GM21447 (cell line): ENCODE measurements at regions not wholly inside any gene's neighbourhood (a gene's known extent, or its start where the extent isn't known, plus 50 kb on each side); places are given as distances from the start of the nearest gene placed in this dataset.
"Not testable (repeated sequence)": the region's sequence is repeated elsewhere in the genome, so short reads cannot be mapped to it uniquely, and the experiment has no call there.

Source experiments
- ATAC-seq: cut with Tn5 transposase; IDR thresholded peaks from one replicate; pipeline ENCODE4 v1.9.1; 2021; ENCODE audit not compliant: unreplicated experiment

- not testable (repeated sequence) for ATAC-seq
These were observed 104.9 kb upstream of the ALDH3B2 start for GRCh38 chr11:67779189-67779875.

DNA sequence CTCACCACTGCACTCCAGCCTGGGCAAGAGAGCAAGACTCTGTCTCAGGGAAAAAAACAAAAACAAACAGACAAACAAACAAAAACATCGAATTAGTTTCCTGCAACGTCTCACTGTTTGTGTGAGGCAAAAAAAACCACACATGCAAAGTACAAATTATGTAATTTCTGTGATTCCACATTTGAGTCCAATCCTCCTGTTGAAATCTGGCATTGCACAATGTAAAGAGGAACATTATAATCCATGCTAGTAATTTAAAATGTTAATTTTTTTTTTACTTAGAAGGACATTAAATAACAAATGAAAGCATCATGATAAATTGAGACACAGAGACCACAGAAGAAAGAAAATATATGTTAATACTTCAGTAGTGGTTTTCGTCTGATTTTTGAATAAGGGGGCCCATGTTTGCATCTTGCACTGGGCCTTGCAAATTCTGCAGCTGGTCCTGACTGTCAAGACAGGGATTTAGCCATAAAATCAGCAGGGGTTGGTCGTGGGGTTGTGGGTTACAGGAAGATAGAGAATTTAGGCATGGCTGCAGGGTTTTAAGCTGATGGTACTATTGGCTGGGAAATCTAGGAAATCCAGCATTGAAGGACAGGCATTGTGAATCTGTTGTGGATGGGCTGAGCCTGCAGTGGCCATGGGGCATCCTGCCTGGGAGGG, 102.6 kb upstream of the ALDH3B2 start:
- no peak for ATAC-seq

GRCh38 chr11:67774175-67774574, 99.8 kb upstream of the ALDH3B2 start:
- ATAC-seq = not testable (repeated sequence)

GRCh38 chr11:67768001-67768730, 93.7 kb upstream of the ALDH3B2 start:
- not testable (repeated sequence) for ATAC-seq

- not testable (repeated sequence) for ATAC-seq
These were observed 86.8 kb upstream of the ALDH3B2 start for GRCh38 chr11:67761211-67761610.

- ATAC-seq = not testable (repeated sequence)
These were observed 84.9 kb upstream of the ALDH3B2 start for GRCh38 chr11:67759321-67759720.

GRCh38 chr11:67758467-67758866, 84.0 kb upstream of the ALDH3B2 start:
- not testable (repeated sequence) for ATAC-seq

DNA sequence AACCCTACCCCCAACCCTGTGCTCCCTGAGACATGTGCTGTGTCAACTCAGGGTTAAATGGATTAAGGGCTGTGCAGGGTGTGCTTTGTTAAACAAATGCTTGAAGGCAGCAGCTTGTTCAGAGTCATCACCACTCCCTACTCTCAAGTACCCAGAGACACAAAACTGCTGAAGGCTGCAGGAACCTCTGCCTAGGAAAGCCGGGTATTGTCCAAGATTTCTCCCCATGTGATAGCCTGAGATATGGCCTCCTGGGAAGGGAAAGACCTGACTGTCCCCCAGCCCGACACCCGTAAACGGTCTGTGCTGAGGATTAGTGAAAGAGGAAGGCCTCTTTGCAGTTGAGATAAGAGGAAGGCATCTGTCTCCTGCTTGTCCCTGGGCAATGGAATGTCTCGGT, 83.6 kb upstream of the ALDH3B2 start:
- ATAC-seq = not testable (repeated sequence)

GRCh38 chr11:67753820-67754219, 79.4 kb upstream of the ALDH3B2 start:
- ATAC-seq = not testable (repeated sequence)

GRCh38 chr11:67745181-67745726, 70.8 kb upstream of the ALDH3B2 start:
- ATAC-seq = no peak

DNA sequence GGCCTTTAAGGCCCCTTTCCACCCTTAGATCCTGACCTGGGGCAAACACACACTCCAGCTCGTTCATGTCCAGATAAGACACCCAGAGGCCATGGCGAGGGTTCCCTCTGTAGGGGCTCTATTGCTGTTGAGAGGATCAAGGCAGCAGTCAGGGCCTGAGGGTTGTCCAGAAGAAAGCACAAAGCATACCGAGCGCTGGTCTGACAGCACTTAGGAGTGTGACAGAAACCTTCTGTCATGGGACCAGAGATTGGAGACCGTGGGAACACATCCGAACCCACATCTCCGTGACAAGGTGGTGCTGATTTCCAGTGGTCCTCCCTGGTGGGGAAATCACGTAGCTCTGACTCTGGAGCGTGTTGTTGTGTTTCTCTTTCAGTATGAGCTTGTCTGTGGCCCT, 69.8 kb upstream of the ALDH3B2 start:
- ATAC-seq = not testable (repeated sequence)

- not testable (repeated sequence) for ATAC-seq
These were observed 63.8 kb upstream of the ALDH3B2 start for GRCh38 chr11:67738231-67738630.

GRCh38 chr11:67737562-67738080, 63.2 kb upstream of the ALDH3B2 start:
- ATAC-seq = not testable (repeated sequence)

DNA sequence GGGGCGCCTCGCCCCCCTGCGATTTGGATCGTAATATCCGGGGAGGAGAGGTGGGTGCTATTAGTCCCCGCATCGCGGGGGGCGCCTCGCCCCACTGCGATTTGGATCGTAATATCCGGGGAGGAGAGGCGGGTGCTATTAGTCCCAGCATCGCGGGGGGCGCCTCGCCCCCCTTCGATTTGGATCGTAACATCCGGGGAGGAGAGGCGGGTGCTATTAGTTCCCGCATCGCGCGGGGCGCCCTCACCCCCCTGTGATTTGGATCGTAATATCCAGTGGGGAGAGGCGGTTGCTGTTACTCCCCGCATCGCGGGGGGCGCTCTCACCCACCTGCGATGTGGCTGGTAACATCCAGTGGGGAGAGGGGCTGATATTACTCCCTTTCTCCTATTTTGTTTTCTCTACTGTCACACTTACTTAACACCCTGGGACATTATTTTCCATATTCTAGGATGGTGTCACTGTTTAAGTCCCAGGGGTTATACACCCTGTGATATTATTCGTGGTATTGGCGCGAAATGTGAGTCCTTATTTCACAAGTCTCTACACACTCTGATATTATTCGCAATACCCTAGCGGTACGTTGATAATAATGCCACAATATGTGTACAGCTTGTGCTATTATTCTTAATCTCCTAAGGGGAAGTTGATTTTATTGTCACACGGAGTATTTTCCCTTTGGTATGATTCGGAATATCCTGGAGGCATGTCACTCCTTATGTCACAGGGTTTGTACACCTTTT, 57.8 kb upstream of the ALDH3B2 start:
- no peak for ATAC-seq

DNA sequence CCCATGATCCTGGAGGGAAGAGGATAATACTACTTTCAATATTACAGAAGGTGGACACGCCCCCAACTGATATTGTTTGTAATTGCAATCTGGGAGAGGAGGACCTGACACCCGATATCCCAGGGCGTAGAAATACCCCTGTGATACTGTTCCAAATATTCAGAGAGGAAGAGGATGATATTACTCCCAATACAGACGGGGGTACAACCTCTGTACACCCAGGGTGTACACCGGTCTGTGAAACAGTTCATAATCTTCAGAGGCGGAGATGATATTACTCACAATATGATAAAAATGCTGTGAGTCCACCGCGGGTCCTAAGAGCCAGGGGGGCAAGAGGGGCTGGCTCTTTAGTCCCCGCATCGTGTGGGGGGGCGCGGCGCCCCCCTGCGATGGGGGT, 57.2 kb upstream of the ALDH3B2 start:
- ATAC-seq = no peak

DNA sequence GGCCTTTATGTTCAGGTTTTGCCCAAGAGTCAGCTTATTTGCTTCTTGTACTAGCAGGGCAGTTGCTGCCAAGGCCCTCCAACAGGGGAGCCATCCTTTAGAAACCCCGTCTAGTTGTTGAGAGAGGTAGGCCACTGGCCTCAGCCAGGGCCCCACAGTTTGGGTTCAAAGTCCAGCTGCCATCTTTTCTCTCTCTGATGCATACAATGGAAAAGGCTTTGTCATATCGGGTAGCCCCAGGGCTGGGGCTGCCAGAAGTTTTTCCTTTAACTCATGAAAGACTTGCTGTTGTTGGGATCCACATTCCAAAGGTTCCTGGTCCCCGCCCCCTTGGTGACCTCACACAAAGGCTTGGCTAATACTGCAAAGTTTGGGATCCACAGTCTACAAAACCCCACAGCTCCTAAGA, 53.7 kb upstream of the ALDH3B2 start:
- ATAC-seq = not testable (repeated sequence)

GRCh38 chr11:67727066-67728040, 52.9 kb upstream of the ALDH3B2 start:
- ATAC-seq = not testable (repeated sequence)
